ENCODE measurements at regions not wholly inside any gene's neighbourhood (a gene's known extent, or its start where the extent isn't known, plus 50 kb on each side); places are given as distances from the start of the nearest gene placed in this dataset.

- TF ChIP-seq CTCF (IDR thresholded peaks at IDR 0.05) (no peak), POLR2A (IDR thresholded peaks at IDR 0.05) (no peak)
Observed at GRCh38 chr5:6198531-6198930, 179.8 kb downstream of the MED10 start.
